Breast epithelium (tissue), 3 donors: ENCODE measurements at regions not wholly inside any gene's neighbourhood (a gene's known extent, or its start where the extent isn't known, plus 50 kb on each side); places are given as distances from the start of the nearest gene placed in this dataset.

ENCODE experiments used
- POLR2A ChIP-seq: fragments of 450-650 bp; IDR thresholded peaks from one replicate; pipeline ENCODE4 v1.6.1; 2016; ENCODE audit warnings: antibody characterized with exemption, mild to moderate bottlenecking, moderate library complexity
- TF ChIP-seq, protein P1 (sequence below), 3 donors: fragments of 450-650 bp; IDR thresholded peaks; one replicate each; pipeline ENCODE4 v1.5.1; 2016 to 2017; ENCODE audit warnings: antibody characterized with exemption in 3 of 3, mild to moderate bottlenecking in 3 of 3, moderate library complexity in 3 of 3

DNA sequence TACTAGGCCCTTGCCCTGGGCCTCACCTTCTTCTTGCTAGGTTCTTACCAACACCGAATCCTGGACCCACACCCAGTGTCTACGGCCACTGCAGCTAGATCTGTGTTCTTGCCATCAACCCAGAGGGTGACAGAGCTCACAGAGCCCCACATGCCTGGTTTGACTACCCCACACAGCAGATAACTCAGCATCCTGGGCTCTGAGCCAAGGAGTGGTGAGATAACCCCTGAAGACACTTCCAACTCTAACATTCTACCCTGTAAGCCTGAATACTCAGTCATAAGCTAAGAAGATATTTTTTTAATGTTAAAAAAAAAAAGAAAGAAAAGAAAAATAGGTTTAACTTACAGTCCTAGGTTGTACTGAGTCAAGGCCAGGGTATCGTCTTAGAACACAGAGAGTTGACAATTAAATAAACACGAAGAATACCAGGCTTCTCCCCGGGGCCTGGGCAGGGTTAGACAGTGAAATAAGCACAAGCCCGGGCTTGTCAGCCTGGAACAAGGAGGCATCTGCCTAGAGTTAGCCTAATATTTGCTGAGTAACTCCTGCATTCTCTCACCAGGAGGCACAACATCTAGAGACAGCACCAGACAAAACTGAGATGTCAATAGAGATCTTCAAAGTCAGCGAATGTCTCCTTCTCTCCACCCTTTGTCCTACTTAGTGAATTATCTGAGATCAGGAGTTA is 556.5 kb upstream of the LRRN3 start:
- TF ChIP-seq, protein P1, sequence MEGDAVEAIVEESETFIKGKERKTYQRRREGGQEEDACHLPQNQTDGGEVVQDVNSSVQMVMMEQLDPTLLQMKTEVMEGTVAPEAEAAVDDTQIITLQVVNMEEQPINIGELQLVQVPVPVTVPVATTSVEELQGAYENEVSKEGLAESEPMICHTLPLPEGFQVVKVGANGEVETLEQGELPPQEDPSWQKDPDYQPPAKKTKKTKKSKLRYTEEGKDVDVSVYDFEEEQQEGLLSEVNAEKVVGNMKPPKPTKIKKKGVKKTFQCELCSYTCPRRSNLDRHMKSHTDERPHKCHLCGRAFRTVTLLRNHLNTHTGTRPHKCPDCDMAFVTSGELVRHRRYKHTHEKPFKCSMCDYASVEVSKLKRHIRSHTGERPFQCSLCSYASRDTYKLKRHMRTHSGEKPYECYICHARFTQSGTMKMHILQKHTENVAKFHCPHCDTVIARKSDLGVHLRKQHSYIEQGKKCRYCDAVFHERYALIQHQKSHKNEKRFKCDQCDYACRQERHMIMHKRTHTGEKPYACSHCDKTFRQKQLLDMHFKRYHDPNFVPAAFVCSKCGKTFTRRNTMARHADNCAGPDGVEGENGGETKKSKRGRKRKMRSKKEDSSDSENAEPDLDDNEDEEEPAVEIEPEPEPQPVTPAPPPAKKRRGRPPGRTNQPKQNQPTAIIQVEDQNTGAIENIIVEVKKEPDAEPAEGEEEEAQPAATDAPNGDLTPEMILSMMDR (IDR thresholded peaks at IDR 0.05) = peak in 1 of 3 donors; percentile 24
- no peak for TF ChIP-seq POLR2A
